ENCODE measurements at regions not wholly inside any gene's neighbourhood (a gene's known extent, or its start where the extent isn't known, plus 50 kb on each side); places are given as distances from the start of the nearest gene placed in this dataset.
A peak's percentile ranks its signal among the peaks of the same experiment; 100 is the strongest.
"Not testable (repeated sequence)": the region's sequence is repeated elsewhere in the genome, so short reads cannot be mapped to it uniquely, and the experiment has no call there.

DNA sequence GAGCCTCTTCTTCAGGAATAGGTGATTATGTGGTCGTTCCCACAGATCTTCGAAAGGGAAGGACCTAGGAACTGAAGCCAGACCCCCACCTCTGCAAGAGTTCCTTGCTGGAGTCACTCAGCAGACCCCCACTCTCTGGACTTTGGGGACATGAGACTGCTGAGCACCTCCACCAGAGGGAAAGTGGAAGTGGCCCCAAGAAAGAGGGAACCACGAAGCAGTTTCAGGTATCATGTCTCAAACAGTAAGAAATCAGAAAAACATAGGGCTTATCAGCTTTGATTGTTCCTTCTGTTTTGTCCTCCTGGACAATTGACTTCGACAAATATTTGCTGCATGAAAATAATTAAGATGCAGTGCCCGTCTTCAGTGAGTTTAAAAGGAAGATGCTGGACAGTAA, 98.9 kb downstream of the CDRT15L2 start:
- ATAC-seq; intact Hi-C loops (cut with micrococcal nuclease); DNase-seq: not testable (repeated sequence)

DNA sequence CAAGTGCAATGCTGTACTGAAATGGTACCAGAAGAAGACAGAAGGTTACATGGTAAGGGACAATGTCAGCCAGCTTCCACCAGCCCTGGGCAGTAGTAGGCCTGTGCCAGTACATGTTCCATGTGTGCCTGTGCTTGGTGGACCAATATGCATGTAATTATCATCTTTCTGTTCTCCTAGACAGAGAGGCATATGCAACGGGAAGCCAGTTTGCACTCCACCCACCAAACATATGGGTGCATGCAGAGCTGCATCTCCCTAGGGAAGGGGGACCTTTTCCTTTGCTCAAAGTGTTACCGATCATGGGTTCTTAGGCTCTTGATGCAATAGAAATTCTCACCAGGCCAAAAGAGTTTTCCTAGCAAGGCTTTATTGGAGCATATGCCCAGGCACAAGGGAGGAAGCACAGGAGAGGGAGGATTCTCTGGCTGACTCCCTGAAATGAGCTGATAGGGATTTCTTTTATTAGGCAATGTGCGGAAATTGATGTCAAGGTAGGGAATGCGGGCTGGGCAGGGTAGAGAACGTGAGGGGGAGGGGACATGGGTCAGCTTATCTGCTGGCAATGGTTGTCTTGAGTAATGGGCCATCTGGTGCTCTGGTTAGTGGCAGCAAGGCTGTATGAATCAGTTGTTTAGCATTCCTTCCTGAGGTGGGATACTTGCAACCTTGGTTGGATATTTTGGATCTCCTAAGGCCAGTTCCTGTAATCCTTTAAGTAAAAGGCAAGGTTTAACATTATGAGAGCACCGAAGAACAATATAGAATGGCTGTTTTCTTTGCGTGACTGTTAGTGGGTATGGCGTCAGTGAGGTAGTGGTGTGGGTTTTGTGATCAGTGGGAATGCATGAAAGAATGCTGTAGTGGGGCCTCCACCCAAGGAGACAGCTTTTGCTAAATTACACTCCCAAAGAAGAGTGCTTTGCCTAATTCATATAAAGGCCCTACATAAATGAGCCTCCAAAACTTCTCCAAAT, 102.5 kb downstream of the CDRT15L2 start:
- DNase-seq; intact Hi-C loops (cut with micrococcal nuclease); ATAC-seq: not testable (repeated sequence)

DNA sequence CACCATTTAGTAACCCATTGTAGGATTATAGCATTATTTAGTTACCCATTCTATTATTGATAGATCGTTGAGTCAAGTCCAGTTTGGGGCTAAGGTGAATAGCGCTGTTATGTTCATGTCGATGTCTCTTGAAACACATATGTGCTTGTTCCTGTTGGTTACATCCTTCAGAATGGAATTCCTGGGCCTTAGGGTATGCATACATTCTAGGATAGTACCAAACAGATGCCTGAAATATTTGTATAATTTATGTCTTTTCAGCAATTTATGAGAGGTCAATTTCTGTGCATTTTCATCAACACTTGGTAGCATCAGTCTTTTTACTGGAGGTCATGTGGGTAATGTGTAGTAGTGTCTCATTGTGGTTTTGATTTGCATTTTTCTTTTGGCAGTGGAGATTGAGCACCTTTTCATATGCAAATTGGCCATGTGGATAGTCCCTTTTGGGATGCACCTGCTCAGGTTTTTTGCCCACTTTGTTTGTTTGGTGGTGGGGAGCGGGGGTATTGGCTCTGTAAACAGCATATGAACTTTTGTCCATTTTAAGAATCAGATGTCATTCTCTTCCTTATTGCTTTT, 104.2 kb downstream of the CDRT15L2 start:
- ATAC-seq; intact Hi-C loops (cut with micrococcal nuclease); DNase-seq: not testable (repeated sequence)

DNA sequence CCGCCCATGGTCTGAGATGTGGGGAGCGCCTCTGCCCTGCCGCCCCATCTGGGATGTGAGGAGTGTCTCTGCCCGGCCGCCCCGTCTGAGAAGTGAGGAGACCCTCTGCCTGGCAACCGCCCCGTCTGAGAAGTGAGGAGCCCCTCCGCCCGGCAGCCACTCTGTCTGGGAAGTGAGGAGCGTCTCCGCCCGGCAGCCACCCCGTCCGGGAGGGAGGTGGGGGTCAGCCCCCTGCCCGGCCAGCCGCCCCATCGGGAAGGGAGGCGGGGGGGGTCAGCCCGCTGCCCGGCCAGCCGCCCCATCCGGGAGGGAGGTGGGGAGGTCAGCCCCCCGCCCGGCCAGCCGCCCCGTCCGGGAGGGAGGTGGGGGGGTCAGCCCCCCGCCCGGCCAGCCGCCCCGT, 105.5 kb downstream of the CDRT15L2 start:
- DNase-seq; ATAC-seq; intact Hi-C loops (cut with micrococcal nuclease): not testable (repeated sequence)

DNA sequence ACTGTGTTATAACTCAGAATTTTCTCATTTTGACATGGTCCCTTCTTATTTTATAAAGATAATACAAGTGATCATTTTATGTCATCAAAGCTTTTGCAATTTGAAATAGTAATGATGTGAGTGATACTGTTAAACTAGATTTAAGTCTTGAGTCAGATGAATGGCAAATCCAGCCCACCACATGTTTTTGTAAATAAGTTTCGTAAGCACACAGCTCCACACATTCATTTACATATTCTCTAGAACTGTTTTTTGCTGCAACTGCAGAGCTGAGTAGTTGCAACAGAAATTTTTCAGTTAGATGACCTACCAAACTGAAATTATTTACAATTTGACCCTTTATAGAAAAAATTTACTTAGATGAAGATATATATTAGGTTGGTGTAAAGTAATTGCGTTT, 108.1 kb downstream of the CDRT15L2 start:
- intact Hi-C loops (cut with micrococcal nuclease); DNase-seq; ATAC-seq: not testable (repeated sequence)

DNA sequence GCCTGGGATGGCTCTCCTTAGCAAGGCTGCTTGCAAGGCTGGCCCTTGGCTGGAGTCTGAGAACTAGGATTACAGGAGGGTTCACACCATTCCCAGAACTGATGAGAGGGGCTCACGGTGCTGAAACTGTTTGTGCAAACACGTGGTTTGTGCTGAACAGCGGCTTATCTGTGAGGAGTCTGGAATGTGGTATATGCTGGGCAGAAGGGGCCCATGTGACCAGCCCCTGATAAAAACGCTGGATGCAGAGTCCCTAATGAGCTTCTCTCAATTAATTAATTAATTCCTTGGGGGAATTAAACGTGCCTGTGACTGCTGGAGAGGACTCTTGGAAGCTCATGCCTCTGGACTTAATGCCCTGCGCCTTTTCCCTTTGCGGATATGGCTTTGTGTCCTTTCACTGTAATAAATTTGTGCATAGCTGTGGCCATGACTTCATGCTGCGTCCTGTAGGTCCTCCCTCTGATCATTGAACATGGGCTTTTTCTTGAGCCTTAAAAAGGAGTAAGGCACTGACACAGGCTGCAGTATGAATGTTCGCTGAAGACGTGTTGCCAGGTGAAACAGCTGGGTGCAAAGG, 109.7 kb downstream of the CDRT15L2 start:
- intact Hi-C loops (cut with micrococcal nuclease); ATAC-seq; DNase-seq: not testable (repeated sequence)

DNA sequence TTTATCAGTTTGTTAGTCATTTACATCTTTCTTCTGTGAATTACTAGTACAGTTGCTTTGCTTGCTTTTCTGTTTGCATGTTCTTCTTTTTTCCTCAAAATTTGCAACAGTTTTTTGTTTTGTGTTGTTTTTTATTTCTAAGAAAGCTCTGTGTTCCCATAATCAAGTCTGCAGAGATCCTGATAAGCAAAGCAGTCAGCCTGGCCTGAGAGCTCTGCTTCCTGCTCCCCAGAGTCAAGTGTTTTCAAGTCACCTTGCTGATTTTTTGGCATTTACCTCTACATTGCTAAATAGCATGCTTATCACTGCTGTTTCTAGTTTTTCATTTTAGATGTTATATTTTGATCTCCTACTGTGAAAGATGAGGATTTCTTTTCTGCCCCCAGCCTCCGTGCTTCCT, 113.2 kb downstream of the CDRT15L2 start:
- DNase-seq; intact Hi-C loops (cut with micrococcal nuclease); ATAC-seq: not testable (repeated sequence)

DNA sequence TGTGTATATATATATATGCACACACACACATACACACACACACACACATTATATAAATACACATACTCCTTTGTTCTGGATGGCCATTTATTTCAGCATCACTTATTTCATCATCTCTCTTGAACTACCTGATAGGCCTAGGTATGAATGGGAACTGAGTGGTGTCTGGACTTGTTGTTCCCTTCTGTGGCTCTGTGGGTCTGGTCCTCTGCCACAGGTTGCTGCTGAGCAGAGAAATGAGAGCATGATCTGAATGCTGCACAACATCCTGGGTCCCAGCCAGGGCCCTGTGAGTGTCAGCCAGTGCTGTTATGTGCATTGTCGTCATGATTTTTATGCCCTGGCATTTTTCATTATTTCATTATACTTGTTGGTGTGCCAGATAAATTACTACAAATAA, 116.3 kb downstream of the CDRT15L2 start:
- intact Hi-C loops (cut with micrococcal nuclease); ATAC-seq; DNase-seq: not testable (repeated sequence)

DNA sequence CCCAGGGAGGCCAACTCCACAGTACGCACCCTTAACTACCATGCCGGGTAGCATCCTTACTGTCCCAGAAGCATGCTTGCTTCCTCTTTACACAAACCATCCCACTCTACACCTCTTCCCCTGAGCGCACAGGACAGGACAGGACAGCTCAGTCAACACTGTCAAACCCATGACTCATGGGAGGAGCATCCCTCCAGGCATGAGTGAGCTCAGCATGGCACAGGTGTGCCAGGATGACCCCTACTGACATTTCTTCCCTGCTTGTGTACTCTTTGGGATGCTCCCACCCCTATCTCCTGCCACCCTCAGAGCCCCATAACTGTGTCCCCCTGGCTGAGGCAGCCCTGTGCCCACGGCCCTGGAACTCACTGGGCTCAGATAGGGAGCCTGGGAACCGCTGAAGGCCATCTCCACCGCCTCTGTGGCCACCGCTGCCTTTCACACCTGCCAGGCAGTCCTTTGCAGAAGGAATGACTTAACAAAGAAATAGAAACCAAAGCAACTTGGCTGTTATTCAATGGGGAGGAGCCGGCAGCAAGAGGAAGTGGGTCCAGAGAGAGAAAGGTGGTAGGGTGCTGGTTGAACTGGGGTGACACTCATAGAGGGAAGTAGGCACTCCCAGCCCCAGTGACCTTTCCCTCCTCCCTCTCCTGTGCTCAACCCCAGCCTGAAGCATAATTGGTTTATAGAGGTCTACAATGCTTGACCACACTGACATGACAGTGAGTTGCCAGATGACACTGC, 119.1 kb downstream of the CDRT15L2 start:
- intact Hi-C loops (cut with micrococcal nuclease); DNase-seq: not testable (repeated sequence)
- peak; percentile 48 for ATAC-seq

DNA sequence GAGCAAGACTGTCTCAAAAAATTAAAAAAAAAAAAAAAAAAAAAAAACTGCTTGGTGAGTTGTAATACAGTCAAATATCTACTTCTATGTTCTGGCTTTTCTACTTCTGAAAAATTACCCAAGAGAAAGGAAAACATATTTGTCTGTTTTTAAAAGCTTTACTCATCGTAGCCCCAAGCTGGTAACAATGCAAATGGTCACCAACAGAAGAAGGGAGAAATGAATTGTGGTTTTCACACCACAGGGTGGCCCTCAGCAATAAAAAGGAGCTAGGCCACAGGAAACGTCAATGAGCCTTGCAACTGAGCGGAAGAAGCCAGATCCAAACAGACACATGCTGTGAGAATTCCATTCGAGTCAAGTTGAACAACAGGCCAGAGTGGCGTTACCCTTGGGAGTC, 121.0 kb downstream of the CDRT15L2 start:
- ATAC-seq; DNase-seq; intact Hi-C loops (cut with micrococcal nuclease): not testable (repeated sequence)

DNA sequence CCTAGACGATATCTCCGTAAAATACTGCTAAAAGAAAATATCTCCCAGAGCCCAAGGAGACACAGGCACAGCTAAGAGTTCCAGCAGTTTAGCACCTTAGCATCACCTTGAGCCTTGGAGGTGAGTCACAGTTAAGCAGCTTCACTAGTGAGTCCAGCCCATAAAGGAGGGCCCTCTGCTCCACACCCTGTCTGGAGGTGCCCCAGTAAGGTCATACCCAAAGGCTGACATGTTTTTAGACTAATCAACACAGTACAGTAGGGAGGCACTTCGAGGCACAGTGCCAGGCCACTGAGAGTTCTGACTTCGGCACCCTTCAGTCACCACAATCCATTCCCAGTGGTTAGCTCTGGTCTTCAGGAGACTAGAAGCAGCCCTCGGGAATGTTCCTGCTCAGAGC, 121.8 kb downstream of the CDRT15L2 start:
- intact Hi-C loops (cut with micrococcal nuclease); DNase-seq; ATAC-seq: not testable (repeated sequence)

DNA sequence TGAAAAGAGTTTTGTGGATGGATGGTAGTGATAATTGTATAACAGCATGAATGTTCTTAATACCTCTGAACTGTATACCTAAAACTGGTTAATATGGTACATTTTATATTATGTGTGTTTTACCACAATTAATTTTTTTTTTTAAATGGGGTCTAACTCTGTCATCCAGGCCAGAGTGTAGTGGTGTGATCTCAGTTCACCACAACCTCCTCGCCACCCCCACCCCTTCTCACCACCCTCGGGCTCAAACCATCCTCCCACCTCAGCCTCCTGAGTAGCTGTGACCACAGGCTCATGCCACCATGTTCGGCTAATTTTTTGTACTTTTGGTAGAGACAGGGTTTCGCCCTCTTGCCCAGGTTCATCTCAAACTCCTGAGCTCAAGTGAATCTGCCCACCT, 123.2 kb downstream of the CDRT15L2 start:
- DNase-seq (no peak), ATAC-seq (no peak)
- intact Hi-C loops (cut with micrococcal nuclease): no loop called here

DNA sequence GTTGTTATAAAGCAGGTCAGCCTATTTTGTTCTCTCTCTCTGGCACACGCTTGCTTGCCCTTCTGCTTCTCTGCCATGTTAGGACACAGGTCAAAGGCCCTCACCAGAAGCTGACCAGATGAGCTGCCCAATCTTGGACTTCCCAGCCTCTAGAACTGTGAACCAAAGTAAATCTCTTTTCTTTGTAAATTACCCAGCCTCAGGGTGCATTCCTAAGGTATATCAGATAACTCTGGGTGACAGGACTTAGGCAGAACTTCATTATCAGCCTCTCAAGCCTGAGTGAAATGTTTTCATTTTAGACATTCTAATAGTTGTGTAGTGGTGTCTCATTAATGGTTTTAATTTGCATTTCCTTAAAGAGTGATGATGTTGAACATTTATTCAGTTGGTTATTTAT, 124.3 kb downstream of the CDRT15L2 start:
- ATAC-seq (no peak), DNase-seq (no peak)
- intact Hi-C loops (cut with micrococcal nuclease): no loop called here

DNA sequence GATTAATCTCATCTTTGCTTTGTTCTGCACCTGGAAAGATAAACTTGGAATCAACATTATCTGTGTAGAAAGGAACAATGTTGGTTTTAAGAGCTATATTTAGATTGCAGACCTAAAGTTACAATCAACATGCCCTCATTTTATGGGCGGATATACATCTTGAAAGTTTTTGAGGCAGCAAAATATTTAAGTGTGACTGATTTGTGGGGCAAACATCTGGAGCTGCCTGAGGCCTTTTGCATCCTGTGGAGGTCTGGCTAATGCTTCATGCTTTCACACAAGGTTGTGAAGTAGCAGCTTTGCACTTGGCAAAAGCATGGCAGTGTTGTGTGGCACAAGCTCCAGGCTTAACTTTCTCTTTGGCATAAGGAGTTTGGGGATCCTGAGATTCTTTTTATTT, 125.7 kb downstream of the CDRT15L2 start:
- ATAC-seq; intact Hi-C loops (cut with micrococcal nuclease); DNase-seq: not testable (repeated sequence)

DNA sequence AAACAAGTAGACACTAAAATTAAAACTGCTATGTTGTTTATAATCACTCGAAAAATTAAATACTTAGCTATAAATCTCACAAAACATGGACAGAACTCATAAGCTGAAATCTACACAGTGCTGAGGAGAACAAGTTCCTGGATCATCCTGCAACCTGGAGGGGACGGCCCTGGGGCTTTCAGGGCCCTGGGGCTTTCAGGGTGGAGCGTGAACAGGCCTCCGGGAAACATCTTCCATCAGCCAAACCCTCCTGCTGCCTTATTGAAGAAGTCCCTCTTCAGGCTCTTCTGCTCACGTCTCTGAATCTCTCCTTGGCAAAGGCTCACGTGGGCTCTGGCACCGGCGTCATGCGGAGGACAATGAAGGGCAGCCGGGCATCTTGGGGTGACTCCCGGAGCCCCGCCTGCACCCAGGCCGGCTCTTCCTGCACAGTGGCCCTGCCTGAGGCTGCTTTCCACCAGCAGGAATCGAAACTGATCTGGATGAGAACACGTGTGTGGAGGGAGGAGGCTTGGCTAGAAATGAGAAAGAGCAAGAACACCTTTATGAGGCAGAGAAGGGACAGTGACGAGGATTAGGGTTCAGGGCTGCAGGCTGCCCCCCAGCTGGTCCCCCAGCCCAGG, 127.3 kb downstream of the CDRT15L2 start:
- intact Hi-C loops (cut with micrococcal nuclease): no loop called here
- ATAC-seq: no peak

DNA sequence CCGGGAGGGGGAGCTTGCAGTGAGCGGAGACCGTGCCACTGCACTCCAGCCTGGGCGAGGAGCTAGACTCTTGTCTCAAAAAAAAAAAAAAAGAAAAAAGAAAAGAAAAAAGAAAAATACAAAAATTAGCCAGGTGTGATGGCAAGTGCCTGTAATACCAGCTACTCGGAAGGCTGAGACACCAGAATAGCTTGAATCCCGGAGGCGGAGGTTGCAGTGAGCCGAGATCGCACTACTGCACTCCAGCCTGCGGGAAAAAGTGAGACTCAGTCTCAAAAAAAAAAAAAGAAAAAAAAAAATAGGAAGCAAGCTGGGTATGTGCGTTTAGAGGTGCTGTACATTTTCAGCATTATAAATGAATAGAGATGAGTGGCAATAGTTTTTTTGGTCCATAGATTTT, 129.3 kb downstream of the CDRT15L2 start:
- intact Hi-C loops (cut with micrococcal nuclease); DNase-seq; ATAC-seq: not testable (repeated sequence)

More for the DNA sequence above, 127.3 kb downstream of the CDRT15L2 start:
- no peak for DNase-seq

DNA sequence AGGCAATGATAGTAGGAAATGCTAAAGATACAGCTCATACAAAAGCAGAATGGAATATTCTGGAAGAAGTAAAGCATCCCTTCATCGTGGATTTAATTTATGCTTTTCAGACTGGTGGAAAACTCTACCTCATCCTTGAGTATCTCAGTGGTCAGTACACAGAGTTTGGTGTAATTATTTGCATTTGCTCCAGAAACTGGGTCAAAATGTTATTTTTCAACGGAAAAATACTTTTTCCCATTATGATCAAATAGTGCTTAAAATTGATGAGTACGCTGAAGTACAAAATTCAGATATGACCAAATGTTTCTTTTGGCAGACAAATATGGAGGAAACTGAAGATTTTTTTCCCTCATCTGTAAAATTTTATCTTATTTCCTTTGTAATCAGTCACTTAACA, 137.0 kb downstream of the CDRT15L2 start:
- intact Hi-C loops (cut with micrococcal nuclease); ATAC-seq; DNase-seq: not testable (repeated sequence)

DNA sequence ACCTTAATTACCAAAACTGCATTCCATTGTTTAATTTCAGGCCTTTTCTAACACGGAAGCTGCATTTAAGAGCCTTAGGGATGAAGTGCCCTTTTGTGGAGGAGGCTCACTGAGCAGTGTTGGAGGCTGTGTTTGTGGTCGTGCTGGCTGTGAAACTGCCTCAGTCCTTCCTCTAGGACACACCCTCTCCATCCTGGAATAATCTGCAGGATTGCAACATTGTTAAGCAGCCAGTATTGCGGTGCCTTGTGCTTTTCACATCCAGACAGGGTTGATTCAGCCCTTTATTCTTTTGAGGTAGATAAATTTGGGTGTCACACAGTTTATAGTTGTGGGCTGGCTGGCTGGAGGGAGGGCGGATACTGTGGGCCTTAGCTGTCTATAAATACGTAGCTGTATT, 141.6 kb downstream of the CDRT15L2 start:
- intact Hi-C loops (cut with micrococcal nuclease): no loop called here
- DNase-seq (no peak), ATAC-seq (no peak)

DNA sequence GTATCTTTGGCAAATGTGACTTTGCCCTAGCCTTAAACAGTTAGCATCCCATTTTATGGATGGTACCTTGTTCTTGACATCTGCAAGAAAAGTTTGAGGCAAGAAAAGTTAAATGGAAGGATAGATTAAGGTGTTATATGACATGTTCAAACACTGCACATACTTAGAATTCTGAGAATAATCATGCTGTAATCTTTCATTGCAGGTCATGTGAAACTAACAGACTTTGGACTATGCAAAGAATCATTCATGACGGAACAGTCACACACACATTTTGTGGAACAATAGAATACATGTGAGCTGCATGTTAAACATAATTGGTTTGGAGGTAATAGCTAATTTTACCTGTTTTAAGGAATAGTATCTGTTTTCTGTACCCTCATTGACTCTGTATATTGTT, 144.9 kb downstream of the CDRT15L2 start:
- intact Hi-C loops (cut with micrococcal nuclease); ATAC-seq; DNase-seq: not testable (repeated sequence)

All from left ventricle myocardium superior (tissue), 1 donor.